OCI-LY3 (cell line): ENCODE measurements at regions not wholly inside any gene's neighbourhood (a gene's known extent, or its start where the extent isn't known, plus 50 kb on each side); places are given as distances from the start of the nearest gene placed in this dataset.

ENCODE experiments used
- CTCF ChIP-seq: fragments of 200-600, 300-600 bp; sonication (generic); IDR thresholded peaks from 2 replicates; pipeline ENCODE4 v1.5.1; 2014; ENCODE audit warnings: antibody characterized with exemption, low read length, low read depth
- EZH2phosphoT487 ChIP-seq: fragments of 200-600 bp; shearing (Covaris generic); IDR thresholded peaks from 2 replicates; pipeline ENCODE4 v1.6.1; 2018; ENCODE audit warnings: antibody characterized with exemption, mixed run types, low read depth

- TF ChIP-seq EZH2phosphoT487 (no peak), CTCF (no peak)
These were observed 500.1 kb upstream of the HTR2A start for GRCh38 chr13:47396915-47397314.
